SK-N-SH (cell line): ENCODE measurements at regions not wholly inside any gene's neighbourhood (a gene's known extent, or its start where the extent isn't known, plus 50 kb on each side); places are given as distances from the start of the nearest gene placed in this dataset.

Experiments
- CHD2 ChIP-seq: fragments of 150-350 bp; IDR thresholded peaks from 2 replicates; pipeline ENCODE4 v1.6.1; 2018; ENCODE audit warnings: low read length; ENCODE audit not compliant: partially characterized antibody
- JUND ChIP-seq: IDR thresholded peaks from 2 replicates; pipeline ENCODE4 v1.4.0; 2012
- MXI1 ChIP-seq: IDR thresholded peaks from 2 replicates; pipeline ENCODE4 v1.6.1; 2012; ENCODE audit warnings: mild to moderate bottlenecking, low read depth, low read length, improper control_type of control experiment
- POLR2AphosphoS5 ChIP-seq: IDR thresholded peaks from 2 replicates; pipeline ENCODE4 v1.6.1; 2012; ENCODE audit warnings: low read depth, low read length
- RFX5 ChIP-seq: IDR thresholded peaks from 2 replicates; pipeline ENCODE4 v1.6.1; 2012; ENCODE audit warnings: mild to moderate bottlenecking, improper control_type of control experiment, low read length
- TF ChIP-seq, protein P1 (sequence below): fragments of 200-600 bp; sonication (generic); IDR thresholded peaks from 2 replicates; pipeline ENCODE4 v1.6.1; 2017; ENCODE audit warnings: antibody characterized with exemption, mild to moderate bottlenecking, moderate library complexity

DNA sequence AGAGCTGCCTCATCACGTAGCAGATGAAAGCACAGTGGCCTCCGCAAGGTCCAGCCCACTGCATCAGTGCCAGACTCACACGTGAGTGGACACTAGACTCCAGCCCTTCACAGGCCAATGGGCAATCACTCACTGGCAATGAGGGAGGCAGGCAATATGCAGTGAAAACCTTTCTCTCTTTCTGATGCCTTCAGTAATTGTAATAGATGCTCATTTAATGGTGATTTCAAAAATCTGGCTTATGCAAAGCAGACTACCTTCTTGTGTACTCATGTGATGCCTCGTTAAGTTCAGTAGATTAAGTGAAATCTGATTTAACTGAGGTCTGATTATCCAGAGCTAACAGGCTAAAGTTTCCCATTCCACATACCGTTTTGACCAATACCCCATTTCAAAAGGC, 546.9 kb downstream of the MIAT start:
- TF ChIP-seq MXI1 (no peak), RFX5 (no peak), CHD2 (no peak), JUND (no peak), POLR2AphosphoS5 (no peak)
- TF ChIP-seq, protein P1, sequence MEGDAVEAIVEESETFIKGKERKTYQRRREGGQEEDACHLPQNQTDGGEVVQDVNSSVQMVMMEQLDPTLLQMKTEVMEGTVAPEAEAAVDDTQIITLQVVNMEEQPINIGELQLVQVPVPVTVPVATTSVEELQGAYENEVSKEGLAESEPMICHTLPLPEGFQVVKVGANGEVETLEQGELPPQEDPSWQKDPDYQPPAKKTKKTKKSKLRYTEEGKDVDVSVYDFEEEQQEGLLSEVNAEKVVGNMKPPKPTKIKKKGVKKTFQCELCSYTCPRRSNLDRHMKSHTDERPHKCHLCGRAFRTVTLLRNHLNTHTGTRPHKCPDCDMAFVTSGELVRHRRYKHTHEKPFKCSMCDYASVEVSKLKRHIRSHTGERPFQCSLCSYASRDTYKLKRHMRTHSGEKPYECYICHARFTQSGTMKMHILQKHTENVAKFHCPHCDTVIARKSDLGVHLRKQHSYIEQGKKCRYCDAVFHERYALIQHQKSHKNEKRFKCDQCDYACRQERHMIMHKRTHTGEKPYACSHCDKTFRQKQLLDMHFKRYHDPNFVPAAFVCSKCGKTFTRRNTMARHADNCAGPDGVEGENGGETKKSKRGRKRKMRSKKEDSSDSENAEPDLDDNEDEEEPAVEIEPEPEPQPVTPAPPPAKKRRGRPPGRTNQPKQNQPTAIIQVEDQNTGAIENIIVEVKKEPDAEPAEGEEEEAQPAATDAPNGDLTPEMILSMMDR, result no peak
